NCI-H1092 treated with DMSO at 0.1 percent for 48 hours (cell line): ENCODE measurements at regions not wholly inside any gene's neighbourhood (a gene's known extent, or its start where the extent isn't known, plus 50 kb on each side); places are given as distances from the start of the nearest gene placed in this dataset.

ENCODE experiments used
- DNase-seq: peaks from one replicate; lab custom pipeline; 2025; lab: John Stamatoyannopoulos, UW

- DNase-seq: no peak
These were observed 882.9 kb downstream of the RPA4 start for GRCh38 chrX:97766501-97767095.

GRCh38 chrX:97787311-97787710, 903.6 kb downstream of the RPA4 start:
- no peak for DNase-seq

- DNase-seq: no peak
These were observed 904.1 kb downstream of the RPA4 start for GRCh38 chrX:97787849-97788248.

- DNase-seq: no peak
These were observed 907.1 kb downstream of the RPA4 start for GRCh38 chrX:97790850-97791249.

GRCh38 chrX:97797076-97797475, 913.4 kb downstream of the RPA4 start:
- DNase-seq: no peak

GRCh38 chrX:97806238-97806637, 922.5 kb downstream of the RPA4 start:
- no peak for DNase-seq

GRCh38 chrX:97806946-97807345, 923.2 kb downstream of the RPA4 start:
- DNase-seq: no peak

- DNase-seq: no peak
These were observed 936.5 kb downstream of the RPA4 start for GRCh38 chrX:97820170-97820569.

GRCh38 chrX:97828471-97828870, 944.8 kb downstream of the RPA4 start:
- no peak for DNase-seq

GRCh38 chrX:97835969-97836368, 952.3 kb downstream of the RPA4 start:
- DNase-seq: no peak

- no peak for DNase-seq
These were observed 958.0 kb downstream of the RPA4 start for GRCh38 chrX:97841544-97842179.

GRCh38 chrX:97842468-97843199, 958.9 kb downstream of the RPA4 start:
- no peak for DNase-seq

- no peak for DNase-seq
These were observed 959.6 kb downstream of the RPA4 start for GRCh38 chrX:97843200-97843811.

- DNase-seq: no peak
These were observed 960.5 kb downstream of the RPA4 start for GRCh38 chrX:97844161-97844560.

GRCh38 chrX:97844943-97845342, 961.2 kb downstream of the RPA4 start:
- no peak for DNase-seq

- DNase-seq: no peak
These were observed 961.7 kb downstream of the RPA4 start for GRCh38 chrX:97845451-97845850.

- DNase-seq: no peak
These were observed 962.5 kb downstream of the RPA4 start for GRCh38 chrX:97846228-97846627.

- no peak for DNase-seq
These were observed 963.1 kb downstream of the RPA4 start for GRCh38 chrX:97846718-97847237.

GRCh38 chrX:97847885-97848679, 964.4 kb downstream of the RPA4 start:
- DNase-seq: no peak

- no peak for DNase-seq
These were observed 966.2 kb downstream of the RPA4 start for GRCh38 chrX:97849951-97850350.

- no peak for DNase-seq
These were observed 967.2 kb downstream of the RPA4 start for GRCh38 chrX:97850911-97851310.

- no peak for DNase-seq
These were observed 970.4 kb downstream of the RPA4 start for GRCh38 chrX:97854086-97854485.
